Neural progenitor cell (in vitro differentiated cells): ENCODE measurements at regions not wholly inside any gene's neighbourhood (a gene's known extent, or its start where the extent isn't known, plus 50 kb on each side); places are given as distances from the start of the nearest gene placed in this dataset.

Source experiments
- DNase-seq: peaks from one replicate; pipeline ENCODE4 v3.0.0-alpha.2; 2016; ENCODE audit warnings: low spot score
- H2AFZ ChIP-seq: fragments of 200-600 bp; sonication (generic); replicated peaks from 2 replicates; pipeline ENCODE4 v1.6.1; 2016; ENCODE audit warnings: antibody characterized with exemption
- H3F3A ChIP-seq: fragments of 200-600 bp; sonication (generic); 2 replicates; pipeline ENCODE4 v1.6.1; 2016; ENCODE audit warnings: antibody characterized with exemption, low read depth
- H3K27ac ChIP-seq: fragments of 200-600 bp; sonication (generic); 2 replicates; pipeline ENCODE4 v1.5.1; 2016; ENCODE audit warnings: mild to moderate bottlenecking
- H3K27me3 ChIP-seq: fragments of 200-600 bp; sonication (generic); 2 replicates; pipeline ENCODE4 v1.6.1; 2016; ENCODE audit warnings: mild to moderate bottlenecking, moderate library complexity
- H3K36me3 ChIP-seq: fragments of 200-600 bp; sonication (generic); 2 replicates; pipeline ENCODE4 v1.5.1; 2016
- H3K4me1 ChIP-seq: fragments of 200-600 bp; sonication (generic); 2 replicates; pipeline ENCODE4 v1.6.1; 2016; ENCODE audit warnings: mixed run types
- H3K4me2 ChIP-seq: fragments of 200-600 bp; sonication (generic); 2 replicates; pipeline ENCODE4 v1.6.1; 2016
- H3K4me3 ChIP-seq: fragments of 200-600 bp; sonication (generic); 2 replicates; pipeline ENCODE4 v1.5.1; 2016
- H3K79me2 ChIP-seq: fragments of 200-600 bp; sonication (generic); 2 replicates; pipeline ENCODE4 v1.6.1; 2016; ENCODE audit warnings: low read depth
- H3K9ac ChIP-seq: fragments of 200-600 bp; sonication (generic); 2 replicates; pipeline ENCODE4 v1.6.1; 2016
- H3K9me3 ChIP-seq: fragments of 200-600 bp; sonication (generic); 2 replicates; pipeline ENCODE4 v1.5.1; 2016; ENCODE audit warnings: low read depth
- H4K20me1 ChIP-seq: fragments of 200-600 bp; sonication (generic); 2 replicates; pipeline ENCODE4 v1.6.1; 2016; ENCODE audit warnings: low read depth
- H3K27ac Mint-ChIP-seq: 3 replicates; pipeline ENCODE4 v1.8.0; 2021; ENCODE audit warnings: mixed read lengths
- H3K27me3 Mint-ChIP-seq: 2 replicates; pipeline ENCODE4 v1.8.0; 2022; ENCODE audit warnings: low read depth, mild to moderate bottlenecking, inconsistent platforms, moderate library complexity, mixed read lengths; ENCODE audit not compliant: insufficient read depth
- H3K36me3 Mint-ChIP-seq: 3 replicates; pipeline ENCODE4 v1.8.0; 2021; ENCODE audit warnings: mixed read lengths
- H3K4me1 Mint-ChIP-seq: 3 replicates; pipeline ENCODE4 v1.8.0; 2021; ENCODE audit warnings: mixed read lengths
- H3K4me3 Mint-ChIP-seq: 3 replicates; pipeline ENCODE4 v1.8.0; 2021; ENCODE audit warnings: mild to moderate bottlenecking, moderate library complexity, mixed read lengths
- H3K9me3 Mint-ChIP-seq: 3 replicates; pipeline ENCODE4 v1.8.0; 2020; ENCODE audit warnings: mixed read lengths
- EZH2 ChIP-seq: fragments of 200-600 bp; sonication (generic); IDR thresholded peaks from 2 replicates; pipeline ENCODE4 v1.6.1; 2017; ENCODE audit warnings: antibody characterized with exemption, mild to moderate bottlenecking, moderate library complexity
- EZH2phosphoT487 ChIP-seq: fragments of 200-600 bp; sonication (generic); IDR thresholded peaks from 2 replicates; pipeline ENCODE4 v1.6.1; 2017; ENCODE audit warnings: antibody characterized with exemption
- TF ChIP-seq, protein P1 (sequence below): fragments of 200-600 bp; sonication (generic); IDR thresholded peaks from 2 replicates; pipeline ENCODE4 v1.5.1; 2017; ENCODE audit warnings: antibody characterized with exemption, mild to moderate bottlenecking

DNA sequence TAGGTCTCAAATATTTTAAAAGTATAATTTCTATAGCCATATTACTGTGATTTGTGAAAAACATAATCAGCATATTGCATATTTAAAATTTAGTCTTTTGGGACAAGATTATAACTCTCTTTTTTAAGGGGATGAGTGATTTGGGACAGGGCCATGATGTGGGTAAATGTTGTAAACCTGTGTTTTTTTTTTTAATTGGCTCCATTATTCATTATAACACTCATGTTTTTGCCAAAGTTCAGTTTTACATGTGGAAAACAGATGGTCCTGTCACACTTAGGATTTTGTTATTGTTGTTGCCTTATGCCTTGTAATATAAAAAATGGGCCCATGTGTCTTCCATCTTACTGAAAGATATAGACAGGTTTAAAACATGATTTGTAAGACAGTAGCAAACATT, 1413.5 kb upstream of the RAG2 start:
- H3K27me3 ChIP-seq = no peaks in the 10 kb centered on the region
- no peak overlapping the region for H3K4me3 Mint-ChIP-seq
- H2AFZ ChIP-seq = no peak overlapping the region
- H3K27ac Mint-ChIP-seq = no peak overlapping the region
- no peaks in the 10 kb centered on the region for H3K36me3 ChIP-seq
- no peak for DNase-seq
- H4K20me1 ChIP-seq = no peaks in the 10 kb centered on the region
- no peaks in the 10 kb centered on the region for H3K4me1 ChIP-seq
- no peaks in the 10 kb centered on the region for H3K27me3 Mint-ChIP-seq
- H3K4me1 Mint-ChIP-seq = no peaks in the 10 kb centered on the region
- H3K4me2 ChIP-seq = no peak overlapping the region
- H3K27ac ChIP-seq = no peak overlapping the region
- no peaks in the 10 kb centered on the region for H3K9me3 ChIP-seq
- TF ChIP-seq, protein P1, sequence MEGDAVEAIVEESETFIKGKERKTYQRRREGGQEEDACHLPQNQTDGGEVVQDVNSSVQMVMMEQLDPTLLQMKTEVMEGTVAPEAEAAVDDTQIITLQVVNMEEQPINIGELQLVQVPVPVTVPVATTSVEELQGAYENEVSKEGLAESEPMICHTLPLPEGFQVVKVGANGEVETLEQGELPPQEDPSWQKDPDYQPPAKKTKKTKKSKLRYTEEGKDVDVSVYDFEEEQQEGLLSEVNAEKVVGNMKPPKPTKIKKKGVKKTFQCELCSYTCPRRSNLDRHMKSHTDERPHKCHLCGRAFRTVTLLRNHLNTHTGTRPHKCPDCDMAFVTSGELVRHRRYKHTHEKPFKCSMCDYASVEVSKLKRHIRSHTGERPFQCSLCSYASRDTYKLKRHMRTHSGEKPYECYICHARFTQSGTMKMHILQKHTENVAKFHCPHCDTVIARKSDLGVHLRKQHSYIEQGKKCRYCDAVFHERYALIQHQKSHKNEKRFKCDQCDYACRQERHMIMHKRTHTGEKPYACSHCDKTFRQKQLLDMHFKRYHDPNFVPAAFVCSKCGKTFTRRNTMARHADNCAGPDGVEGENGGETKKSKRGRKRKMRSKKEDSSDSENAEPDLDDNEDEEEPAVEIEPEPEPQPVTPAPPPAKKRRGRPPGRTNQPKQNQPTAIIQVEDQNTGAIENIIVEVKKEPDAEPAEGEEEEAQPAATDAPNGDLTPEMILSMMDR = no peak
- TF ChIP-seq EZH2phosphoT487 (no peak), EZH2 (no peak)
- no peak overlapping the region for H3K4me3 ChIP-seq
- no peak overlapping the region for H3K9ac ChIP-seq
- H3K79me2 ChIP-seq = no peaks in the 10 kb centered on the region
- H3F3A ChIP-seq = no peaks in the 10 kb centered on the region
- no peaks in the 10 kb centered on the region for H3K36me3 Mint-ChIP-seq
- no peaks in the 10 kb centered on the region for H3K9me3 Mint-ChIP-seq

DNA sequence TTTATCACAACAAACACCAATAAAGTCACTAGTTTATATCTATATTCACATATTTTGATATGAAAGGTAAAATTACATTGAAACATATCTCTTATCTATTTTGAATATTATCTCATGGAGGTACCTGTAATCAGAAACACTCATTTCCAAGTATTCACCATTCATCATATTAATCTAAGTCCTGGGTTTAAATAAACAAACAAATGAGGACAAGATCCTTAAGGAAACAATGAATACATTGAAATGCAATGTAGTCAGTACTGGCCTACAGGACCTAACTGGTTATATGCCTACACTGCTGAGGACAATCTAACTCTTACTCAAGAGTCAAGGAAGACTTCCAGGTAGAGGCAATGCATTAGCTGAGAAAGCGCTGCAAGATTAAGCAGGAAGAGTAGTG, 1411.9 kb upstream of the RAG2 start:
- no peak for DNase-seq
- no peak overlapping the region for H3K4me3 Mint-ChIP-seq
- H3K27ac ChIP-seq = no peak overlapping the region
- TF ChIP-seq, protein P1 = no peak
- no peak for TF ChIP-seq EZH2phosphoT487
- no peak for TF ChIP-seq EZH2
- H3K9me3 ChIP-seq = no peaks in the 10 kb centered on the region
- H3K36me3 Mint-ChIP-seq = no peaks in the 10 kb centered on the region
- no peaks in the 10 kb centered on the region for H3K27me3 ChIP-seq
- no peaks in the 10 kb centered on the region for H3K27me3 Mint-ChIP-seq
- H4K20me1 ChIP-seq = no peaks in the 10 kb centered on the region
- H3K36me3 ChIP-seq = no peaks in the 10 kb centered on the region
- H3K9me3 Mint-ChIP-seq = no peaks in the 10 kb centered on the region
- H3K4me2 ChIP-seq = no peak overlapping the region
- no peaks in the 10 kb centered on the region for H3K4me1 ChIP-seq
- H3K27ac Mint-ChIP-seq = no peak overlapping the region
- no peak overlapping the region for H2AFZ ChIP-seq
- H3K79me2 ChIP-seq = no peaks in the 10 kb centered on the region
- H3F3A ChIP-seq = no peaks in the 10 kb centered on the region
- no peak overlapping the region for H3K9ac ChIP-seq
- no peak overlapping the region for H3K4me3 ChIP-seq
- H3K4me1 Mint-ChIP-seq = no peaks in the 10 kb centered on the region

DNA sequence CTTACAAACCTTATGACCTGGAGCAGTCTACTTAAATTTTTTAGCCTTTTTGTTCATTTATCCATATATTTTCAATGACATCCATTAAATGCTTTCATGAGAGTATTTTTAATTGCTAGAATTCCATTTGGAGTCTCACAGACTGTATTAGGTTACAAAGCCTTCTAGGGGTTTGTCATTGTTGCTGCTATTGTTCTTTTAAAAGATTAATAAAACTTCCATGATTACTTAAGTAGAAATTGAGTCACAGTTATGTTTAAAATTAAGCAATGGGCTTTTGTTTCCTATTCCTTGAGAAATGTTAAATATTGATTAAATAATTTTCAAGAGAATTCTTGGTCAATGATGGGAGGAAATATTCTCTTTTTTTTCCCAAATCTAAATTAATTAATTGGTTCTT, 1408.4 kb upstream of the RAG2 start:
- H3K79me2 ChIP-seq = no peaks in the 10 kb centered on the region
- no peaks in the 10 kb centered on the region for H3K36me3 ChIP-seq
- H3K4me3 ChIP-seq = no peak overlapping the region
- H3K4me1 Mint-ChIP-seq = no peaks in the 10 kb centered on the region
- TF ChIP-seq EZH2phosphoT487 = no peak
- TF ChIP-seq, protein P1 = no peak
- no peak for TF ChIP-seq EZH2
- no peak overlapping the region for H3K27ac ChIP-seq
- no peaks in the 10 kb centered on the region for H3K27me3 Mint-ChIP-seq
- H3K4me2 ChIP-seq = no peak overlapping the region
- H3K9ac ChIP-seq = no peak overlapping the region
- no peaks in the 10 kb centered on the region for H3K36me3 Mint-ChIP-seq
- no peak overlapping the region for H2AFZ ChIP-seq
- no peak overlapping the region for H3K4me3 Mint-ChIP-seq
- H3K9me3 Mint-ChIP-seq = no peaks in the 10 kb centered on the region
- H3K9me3 ChIP-seq = no peaks in the 10 kb centered on the region
- no peak overlapping the region for H3K27ac Mint-ChIP-seq
- no peak for DNase-seq
- H3K4me1 ChIP-seq = no peaks in the 10 kb centered on the region
- H3K27me3 ChIP-seq = no peaks in the 10 kb centered on the region
- H3F3A ChIP-seq = no peaks in the 10 kb centered on the region
- no peaks in the 10 kb centered on the region for H4K20me1 ChIP-seq

DNA sequence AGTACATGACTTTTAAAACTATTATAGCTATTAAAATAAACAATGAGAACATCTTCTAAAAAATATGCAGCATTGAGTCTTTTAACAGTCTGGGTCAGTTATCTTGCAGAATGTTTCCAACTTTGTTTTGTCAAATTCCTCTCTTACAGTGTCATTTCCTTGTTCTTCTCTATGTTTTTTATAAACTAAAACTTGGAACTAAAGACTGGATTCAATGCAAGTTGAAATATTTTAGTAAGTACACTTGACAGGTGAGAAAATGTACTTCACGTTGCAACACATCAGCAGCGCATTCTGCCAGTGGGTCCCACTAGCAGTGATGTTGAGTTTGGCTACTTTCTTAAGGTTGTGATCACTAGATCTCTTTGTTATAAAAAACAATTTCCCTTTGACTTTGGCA, 1407.6 kb upstream of the RAG2 start:
- no peak overlapping the region for H2AFZ ChIP-seq
- Mint-ChIP-seq H3K4me1 (no peaks in the 10 kb centered on the region), H3K27ac (no peak overlapping the region), H3K36me3 (no peaks in the 10 kb centered on the region), H3K9me3 (no peaks in the 10 kb centered on the region), H3K4me3 (no peak overlapping the region), H3K27me3 (no peaks in the 10 kb centered on the region)
- DNase-seq = no peak
- H3K4me1 ChIP-seq = no peaks in the 10 kb centered on the region
- H3K36me3 ChIP-seq = no peaks in the 10 kb centered on the region
- no peaks in the 10 kb centered on the region for H3K9me3 ChIP-seq
- H3K27me3 ChIP-seq = no peaks in the 10 kb centered on the region
- H3K27ac ChIP-seq = no peak overlapping the region
- H3K4me3 ChIP-seq = no peak overlapping the region
- no peak overlapping the region for H3K4me2 ChIP-seq
- no peaks in the 10 kb centered on the region for H3K79me2 ChIP-seq
- no peaks in the 10 kb centered on the region for H4K20me1 ChIP-seq
- H3F3A ChIP-seq = no peaks in the 10 kb centered on the region
- H3K9ac ChIP-seq = no peak overlapping the region
- TF ChIP-seq EZH2phosphoT487 = no peak
- TF ChIP-seq, protein P1 = no peak
- TF ChIP-seq EZH2 = no peak
